Eye (tissue), 1 donor: ENCODE measurements at regions not wholly inside any gene's neighbourhood (a gene's known extent, or its start where the extent isn't known, plus 50 kb on each side); places are given as distances from the start of the nearest gene placed in this dataset.
"Not testable (repeated sequence)": the region's sequence is repeated elsewhere in the genome, so short reads cannot be mapped to it uniquely, and the experiment has no call there.

Experiments
- DNase-seq: peaks from one replicate; pipeline ENCODE4 v3.0.0-alpha.2; 2015

GRCh38 chr6:26799903-26800633 is 140.5 kb upstream of the ZNF322 start:
- not testable (repeated sequence) for DNase-seq

GRCh38 chr6:26803762-26804161 is 144.2 kb upstream of the ZNF322 start:
- DNase-seq: not testable (repeated sequence)

DNA sequence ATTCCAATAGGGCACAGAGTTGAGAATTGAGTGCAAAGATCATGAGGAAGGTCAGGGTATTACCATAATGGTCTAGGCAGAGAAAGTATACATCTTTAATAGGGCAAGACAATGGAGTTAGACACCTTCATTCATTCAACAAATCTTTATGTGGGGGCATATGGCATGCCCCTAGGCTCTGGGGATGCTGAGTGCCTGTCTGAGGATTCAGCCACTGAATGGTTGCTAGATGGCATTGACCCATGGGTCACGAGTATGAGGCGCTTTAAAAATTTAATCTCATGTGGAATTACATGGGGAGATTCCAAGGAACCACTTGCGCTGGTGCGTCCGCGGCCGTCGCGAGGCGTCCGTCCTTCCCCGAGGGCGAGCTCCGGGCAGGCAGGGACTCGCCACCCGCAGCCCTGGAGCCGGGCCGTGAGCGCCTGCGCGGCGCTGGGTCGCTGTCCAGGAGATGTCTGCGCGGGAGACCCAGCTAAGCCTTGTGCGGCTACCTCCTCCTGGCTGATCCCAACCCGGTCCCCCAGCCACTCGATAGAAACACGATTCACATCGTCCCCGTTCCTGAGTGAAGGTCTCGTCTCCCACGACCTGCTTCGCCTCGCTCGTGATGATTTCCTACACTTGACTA is 152.1 kb upstream of the ZNF322 start:
- DNase-seq: not testable (repeated sequence)

- not testable (repeated sequence) for DNase-seq
These were observed 159.2 kb upstream of the ZNF322 start for GRCh38 chr6:26818640-26819225.

DNA sequence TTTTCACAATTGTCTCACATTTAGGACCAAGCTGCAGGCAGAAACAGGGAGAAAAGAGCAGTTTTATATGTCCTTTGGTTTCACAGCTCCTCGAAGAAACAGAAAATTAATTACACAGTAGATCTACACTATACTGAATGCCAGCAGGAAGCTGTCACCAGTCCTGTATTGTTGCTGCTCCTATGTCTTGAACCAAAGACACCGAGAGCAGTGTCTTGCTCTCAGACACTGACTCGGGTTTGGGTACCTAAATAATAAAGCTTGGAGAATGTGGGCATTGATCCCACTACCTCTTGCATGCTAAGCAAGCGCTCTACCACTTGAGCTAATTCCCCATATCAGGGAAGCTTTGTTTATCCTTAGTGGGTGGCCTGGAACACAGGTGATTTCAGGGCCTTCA is 168.4 kb upstream of the ZNF322 start:
- not testable (repeated sequence) for DNase-seq

DNA sequence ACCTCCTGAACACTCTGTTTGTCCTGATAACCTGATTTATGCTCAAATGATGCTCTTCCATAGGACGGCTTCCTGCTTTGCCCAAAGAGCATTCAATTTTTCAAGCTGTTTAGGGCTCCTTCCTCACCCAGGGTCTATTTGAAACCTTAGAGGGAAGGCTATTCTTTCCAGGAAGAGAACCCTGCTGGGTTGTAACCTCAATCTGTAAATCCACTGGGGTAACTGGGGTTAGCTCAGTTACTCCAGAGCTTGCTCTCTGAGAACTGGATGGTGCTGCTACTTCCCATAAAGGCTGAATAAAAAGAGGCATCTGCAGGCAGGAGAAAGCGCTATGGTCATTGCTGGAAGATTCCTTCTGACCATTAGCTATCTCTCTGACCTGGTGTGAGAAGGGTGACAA is 169.9 kb upstream of the ZNF322 start:
- DNase-seq: not testable (repeated sequence)

GRCh38 chr6:26830992-26831391 is 171.4 kb upstream of the ZNF322 start:
- DNase-seq: not testable (repeated sequence)

- not testable (repeated sequence) for DNase-seq
These were observed 176.2 kb upstream of the ZNF322 start for GRCh38 chr6:26835707-26836106.

DNA sequence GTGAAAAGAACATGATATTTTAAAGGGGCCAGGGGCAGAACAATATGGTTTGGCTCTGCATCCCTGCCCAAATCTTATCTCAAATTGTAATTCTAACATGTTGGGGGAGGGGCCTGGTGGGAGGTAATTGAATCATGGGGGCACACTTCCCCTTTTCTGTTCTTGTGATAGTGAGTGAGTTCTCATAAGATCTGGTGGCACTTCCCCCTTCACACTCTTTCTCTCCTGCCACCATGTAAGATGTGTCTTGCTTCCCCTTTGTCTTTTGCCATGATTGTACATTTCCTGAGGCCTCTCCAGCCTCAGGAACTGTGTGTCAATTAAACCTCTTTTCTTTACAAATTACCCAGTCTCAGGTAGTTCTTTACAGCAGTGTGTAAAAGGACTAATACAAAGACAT is 177.1 kb upstream of the ZNF322 start:
- DNase-seq: not testable (repeated sequence)

GRCh38 chr6:26844823-26845222 is 185.3 kb upstream of the ZNF322 start:
- not testable (repeated sequence) for DNase-seq

DNA sequence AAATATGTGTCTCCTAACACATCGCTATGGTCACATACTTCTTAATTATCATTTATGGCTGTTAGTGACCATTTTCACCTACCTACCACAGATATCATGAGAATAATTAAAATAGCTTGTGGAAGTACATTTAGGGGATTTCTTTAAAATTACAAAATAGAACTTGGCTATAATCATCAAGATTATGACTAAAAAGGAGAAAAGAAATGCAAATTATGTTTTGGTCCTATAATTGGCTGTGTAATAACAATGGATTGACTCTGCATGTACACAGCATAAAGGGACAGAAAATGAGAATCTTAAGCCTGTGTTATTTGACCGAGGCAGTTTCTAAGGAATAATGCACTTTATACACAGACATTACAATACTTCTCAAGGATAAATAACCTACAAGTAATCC is 197.7 kb upstream of the ZNF322 start:
- DNase-seq: not testable (repeated sequence)

DNA sequence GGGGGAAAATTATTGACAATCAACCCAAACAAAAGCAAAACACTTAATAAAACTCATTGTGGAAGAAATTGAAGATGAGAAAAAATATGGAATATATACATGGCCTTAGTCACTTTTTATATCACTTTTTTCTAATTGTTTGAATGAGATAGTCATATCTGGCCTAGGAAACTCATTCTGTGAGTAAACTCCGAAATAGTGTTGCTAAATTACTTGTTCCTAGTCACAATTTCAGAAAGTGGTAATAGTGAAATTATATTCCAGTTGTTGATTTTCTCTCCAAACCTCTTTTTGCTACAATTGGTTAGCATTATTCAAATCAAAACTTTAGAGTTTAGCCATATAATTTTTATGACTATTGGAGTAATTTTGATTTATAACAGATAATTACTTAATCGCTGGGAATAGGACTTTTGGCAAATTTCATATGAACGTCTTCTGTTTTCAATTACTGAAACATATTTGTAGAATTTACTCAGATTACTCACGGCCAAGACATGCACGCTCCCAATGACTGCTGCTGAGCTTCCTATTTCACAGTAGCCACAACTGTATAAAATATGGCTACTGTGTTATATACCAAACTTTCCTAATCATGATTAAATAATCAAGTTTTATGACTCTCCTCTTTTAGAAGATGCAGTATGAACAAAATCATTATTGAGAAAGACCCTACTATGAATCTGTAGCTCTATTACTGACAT is 199.7 kb upstream of the ZNF322 start:
- not testable (repeated sequence) for DNase-seq

DNA sequence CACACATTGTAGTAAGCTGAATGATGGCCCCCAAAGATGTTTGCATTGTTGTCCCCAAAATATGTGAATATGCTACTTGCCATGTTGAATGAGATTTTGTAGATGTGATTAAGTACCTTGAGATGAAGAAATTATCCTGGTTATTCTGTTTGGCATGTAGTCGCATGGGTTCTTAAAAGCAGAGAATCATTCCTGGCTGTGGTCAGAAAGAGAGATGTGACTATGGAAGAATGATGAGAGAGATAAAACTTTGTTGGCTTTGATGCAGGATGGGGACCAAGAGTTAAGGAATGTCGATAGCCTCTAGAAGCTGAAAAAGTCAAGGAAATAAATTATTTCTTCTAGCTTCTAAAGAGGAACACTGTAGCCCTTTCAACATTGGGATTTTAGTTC is 200.2 kb upstream of the ZNF322 start:
- DNase-seq: not testable (repeated sequence)

DNA sequence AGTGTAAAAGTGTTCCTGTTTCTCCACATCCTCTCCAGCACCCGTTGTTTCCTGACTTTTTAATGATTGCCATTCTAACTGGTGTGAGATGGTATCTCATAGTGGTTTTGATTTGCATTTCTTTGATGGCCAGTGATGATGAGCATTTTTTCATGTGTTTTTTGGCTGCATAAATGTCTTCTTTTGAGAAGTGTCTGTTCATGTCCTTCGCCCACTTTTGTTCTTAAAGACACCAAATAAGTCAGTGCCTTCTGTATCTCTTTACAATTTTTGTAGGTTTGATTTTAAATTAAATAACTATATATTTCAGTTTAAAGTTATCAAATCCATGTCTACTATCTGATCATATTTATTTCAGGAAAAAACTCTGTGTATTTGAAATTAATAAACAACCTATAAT is 202.4 kb upstream of the ZNF322 start:
- not testable (repeated sequence) for DNase-seq

GRCh38 chr6:26863641-26864040 is 204.1 kb upstream of the ZNF322 start:
- not testable (repeated sequence) for DNase-seq

DNA sequence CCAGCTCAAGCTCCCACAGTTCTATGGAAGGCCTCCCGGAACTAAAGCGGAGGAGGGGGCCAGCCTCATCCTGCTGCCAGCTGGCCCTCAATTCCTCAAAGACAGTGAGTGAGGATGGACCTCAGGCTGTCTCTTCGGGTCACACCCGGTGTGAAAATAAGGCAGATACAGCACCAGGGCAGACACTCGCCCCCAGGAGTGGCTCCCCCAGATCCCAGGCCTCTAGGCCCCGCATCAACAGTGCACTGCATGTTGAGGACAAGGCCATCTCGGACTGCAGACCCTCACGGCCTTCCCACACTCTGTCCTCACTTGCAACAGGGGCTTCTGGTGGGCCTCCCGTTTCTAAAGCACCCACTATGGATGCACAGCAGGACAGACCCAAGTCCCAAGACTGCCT is 239.2 kb upstream of the ZNF322 start:
- not testable (repeated sequence) for DNase-seq

DNA sequence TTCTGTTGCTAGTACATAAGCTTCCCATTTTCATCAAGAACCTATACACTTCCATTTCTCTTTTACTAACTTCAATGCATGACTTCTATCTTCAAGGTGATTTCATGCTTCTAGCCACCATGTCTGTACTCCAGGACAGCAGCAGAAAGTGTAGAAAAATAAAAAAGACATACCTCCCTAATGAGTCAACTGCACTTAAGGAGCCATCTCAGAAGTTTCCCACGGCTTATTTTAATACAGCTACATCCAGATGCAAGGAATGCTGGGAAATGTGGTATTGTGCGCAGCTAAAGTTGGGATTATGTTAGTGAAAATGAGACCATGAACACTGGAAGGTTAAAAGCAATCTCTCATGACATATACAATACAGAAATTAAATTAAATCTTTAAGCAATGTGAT is 264.7 kb upstream of the ZNF322 start:
- DNase-seq: not testable (repeated sequence)

DNA sequence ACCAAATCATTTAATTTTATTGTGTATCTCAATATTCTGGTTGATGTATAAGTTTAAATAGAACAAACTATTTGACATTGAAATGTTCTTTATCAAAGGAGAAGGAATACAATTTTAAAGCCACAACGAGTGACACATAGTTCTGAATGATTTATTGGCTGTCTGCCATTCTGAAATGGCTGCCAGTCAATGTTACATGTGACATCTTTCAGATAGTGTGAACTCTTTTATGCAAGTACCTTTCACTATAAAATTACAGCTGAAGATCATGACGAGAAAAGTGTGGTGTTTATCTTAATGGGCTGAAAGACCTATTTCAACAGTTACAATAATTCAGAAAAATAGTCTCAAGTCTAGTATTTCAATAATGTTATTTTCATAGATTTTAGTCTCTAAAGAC is 268.6 kb upstream of the ZNF322 start:
- not testable (repeated sequence) for DNase-seq

GRCh38 chr6:26937258-26937657 is 277.7 kb upstream of the ZNF322 start:
- DNase-seq: not testable (repeated sequence)

DNA sequence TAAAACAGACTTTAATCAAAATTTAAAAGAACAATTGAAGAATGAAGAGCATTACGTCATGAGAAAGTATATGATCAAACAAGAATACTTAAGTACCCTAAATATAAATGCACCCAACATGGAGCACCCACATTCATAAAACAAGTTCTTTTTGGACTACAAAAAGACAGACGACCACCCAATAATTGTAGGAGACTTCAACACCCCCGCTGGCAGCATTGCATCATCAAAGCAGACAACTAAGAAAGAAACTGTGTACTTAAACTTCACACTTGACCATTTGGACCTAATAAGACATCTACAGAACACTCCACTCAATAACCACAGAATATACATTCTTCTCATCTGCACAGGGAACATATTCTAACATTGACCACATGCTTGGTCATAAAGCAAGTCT is 291.7 kb upstream of the ZNF322 start:
- DNase-seq: not testable (repeated sequence)

- DNase-seq: peak; percentile 85
These were observed 291.4 kb upstream of the PRSS16 start for GRCh38 chr6:26956078-26956600.

DNA sequence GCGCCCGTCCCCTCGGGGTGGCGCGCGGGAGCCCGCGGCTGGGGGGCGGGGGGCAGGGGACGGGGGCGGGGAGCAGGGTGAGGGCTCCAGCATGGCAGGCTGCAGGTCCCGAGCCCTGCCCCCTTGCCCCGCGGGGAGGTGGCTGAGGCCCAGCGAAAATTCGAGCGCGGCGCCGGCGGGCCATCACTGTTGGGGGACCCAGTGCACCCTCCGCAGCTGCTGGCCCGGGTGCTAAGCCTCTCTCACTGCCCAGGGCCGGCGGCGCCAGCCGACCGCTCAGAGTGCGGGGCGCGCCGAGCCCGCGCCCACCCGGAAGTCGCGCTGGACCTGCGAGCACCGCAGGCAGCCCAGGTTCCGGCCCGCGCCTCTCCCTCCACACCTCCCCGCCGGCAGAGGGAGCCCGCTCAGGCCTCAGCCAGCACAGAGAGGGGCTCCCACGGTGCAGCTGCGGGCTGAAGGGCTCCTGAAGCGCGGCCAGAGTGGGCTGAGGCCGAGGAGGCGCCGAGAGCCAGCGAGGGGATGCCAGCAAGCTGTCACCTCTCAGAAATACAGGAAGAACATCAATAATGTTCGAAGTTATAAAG is 290.8 kb upstream of the PRSS16 start:
- DNase-seq: peak; percentile 81
